ENCODE measurements at regions not wholly inside any gene's neighbourhood (a gene's known extent, or its start where the extent isn't known, plus 50 kb on each side); places are given as distances from the start of the nearest gene placed in this dataset.
"Not testable (repeated sequence)": the region's sequence is repeated elsewhere in the genome, so short reads cannot be mapped to it uniquely, and the experiment has no call there.

- Histone ChIP-seq H3F3A (ENCODE audit: insufficient read depth, low read length, poor library complexity, severe bottlenecking) (no peaks in the 10 kb centered on the region), H3K79me2 (replicated peaks; ENCODE audit: insufficient read depth, low read length) (no peaks in the 10 kb centered on the region), H3K9me2 (ENCODE audit: insufficient read depth, low read length) (no peaks in the 10 kb centered on the region), H2AFZ (ENCODE audit: low read depth, low read length) (no peak overlapping the region), H3K9ac (ENCODE audit: low read length) (no peak overlapping the region), H3K4me3 (ENCODE audit: low read length) (no peak overlapping the region), H3K9me3 (ENCODE audit: low read length) (no peaks in the 10 kb centered on the region), H3K36me3 (ENCODE audit: insufficient read depth, low read length) (no peaks in the 10 kb centered on the region), H3K27ac (ENCODE audit: low read length) (no peak overlapping the region), H4K20me1 (ENCODE audit: insufficient read depth) (peaks cover 3% of the 10 kb centered on the region), H3K27me3 (ENCODE audit: insufficient read depth, low read depth, low read length) (peaks cover 8% of the 10 kb centered on the region), H3K4me2 (ENCODE audit: low read length) (no peak overlapping the region)
- TF ChIP-seq, protein P1, sequence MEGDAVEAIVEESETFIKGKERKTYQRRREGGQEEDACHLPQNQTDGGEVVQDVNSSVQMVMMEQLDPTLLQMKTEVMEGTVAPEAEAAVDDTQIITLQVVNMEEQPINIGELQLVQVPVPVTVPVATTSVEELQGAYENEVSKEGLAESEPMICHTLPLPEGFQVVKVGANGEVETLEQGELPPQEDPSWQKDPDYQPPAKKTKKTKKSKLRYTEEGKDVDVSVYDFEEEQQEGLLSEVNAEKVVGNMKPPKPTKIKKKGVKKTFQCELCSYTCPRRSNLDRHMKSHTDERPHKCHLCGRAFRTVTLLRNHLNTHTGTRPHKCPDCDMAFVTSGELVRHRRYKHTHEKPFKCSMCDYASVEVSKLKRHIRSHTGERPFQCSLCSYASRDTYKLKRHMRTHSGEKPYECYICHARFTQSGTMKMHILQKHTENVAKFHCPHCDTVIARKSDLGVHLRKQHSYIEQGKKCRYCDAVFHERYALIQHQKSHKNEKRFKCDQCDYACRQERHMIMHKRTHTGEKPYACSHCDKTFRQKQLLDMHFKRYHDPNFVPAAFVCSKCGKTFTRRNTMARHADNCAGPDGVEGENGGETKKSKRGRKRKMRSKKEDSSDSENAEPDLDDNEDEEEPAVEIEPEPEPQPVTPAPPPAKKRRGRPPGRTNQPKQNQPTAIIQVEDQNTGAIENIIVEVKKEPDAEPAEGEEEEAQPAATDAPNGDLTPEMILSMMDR (IDR thresholded peaks at IDR 0.05; ENCODE audit: poor library complexity, severe bottlenecking), result no peak
- TF ChIP-seq RAD21 (conservative IDR thresholded peaks at IDR 0.05), result no peak
- no peak for TF ChIP-seq EZH2 (IDR thresholded peaks at IDR 0.05; ENCODE audit: borderline replicate concordance, insufficient read depth, low read length, poor library complexity, severe bottlenecking)
- no peak for TF ChIP-seq SMC3 (conservative IDR thresholded peaks at IDR 0.05; ENCODE audit: poor library complexity)
- no peak for TF ChIP-seq POLR2AphosphoS5 (IDR thresholded peaks at IDR 0.05)
- TF ChIP-seq TAF1 (IDR thresholded peaks at IDR 0.05; ENCODE audit: low read depth), result no peak
- no peak for TF ChIP-seq EP300 (conservative IDR thresholded peaks at IDR 0.05; ENCODE audit: poor library complexity, severe bottlenecking)
- TF ChIP-seq MXI1 (conservative IDR thresholded peaks at IDR 0.05; ENCODE audit: poor library complexity, severe bottlenecking), result no peak
- no peak for TF ChIP-seq REST (IDR thresholded peaks at IDR 0.05; ENCODE audit: borderline replicate concordance)
Measured at GRCh38 chr2:236376566-236377244, 112.5 kb upstream of the ASB18 start.

DNA sequence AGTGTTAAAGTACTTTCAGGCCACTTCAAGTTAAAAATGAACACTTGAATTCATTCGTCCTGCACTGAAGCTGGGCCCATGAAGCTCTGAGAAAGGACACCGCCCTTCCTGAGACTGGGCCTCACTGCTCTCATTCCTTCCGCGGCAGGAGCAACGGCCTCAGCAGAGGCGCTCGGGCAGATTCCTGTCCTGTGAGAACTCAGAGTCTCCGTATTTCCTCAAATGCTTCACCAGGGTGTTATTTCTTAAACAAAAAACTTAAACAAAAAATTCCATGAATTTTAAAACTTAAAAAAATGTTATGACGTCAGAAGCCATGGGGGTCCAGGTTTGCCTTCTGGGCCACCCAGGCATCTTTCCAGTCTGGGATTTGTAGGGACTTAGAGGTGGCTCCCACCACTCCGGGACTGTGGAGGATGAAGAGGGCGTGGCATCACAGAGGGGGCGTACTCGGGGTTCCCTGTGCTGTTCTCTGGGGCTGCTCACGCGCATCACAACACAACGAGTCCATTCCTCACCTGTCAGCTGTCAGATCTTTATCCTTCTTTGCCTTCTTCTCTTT lies 115.9 kb upstream of the ASB18 start:
- no peak overlapping the region for H2AFZ ChIP-seq (ENCODE audit: low read depth, low read length)
- H3K27me3 ChIP-seq (ENCODE audit: insufficient read depth, low read depth, low read length), result peaks cover 8% of the 10 kb centered on the region
- no peaks in the 10 kb centered on the region for H3K9me2 ChIP-seq (ENCODE audit: insufficient read depth, low read length)
- no peak overlapping the region for H3K4me2 ChIP-seq (ENCODE audit: low read length)
- H3K9ac ChIP-seq (ENCODE audit: low read length), result no peak overlapping the region
- peaks cover 3% of the 10 kb centered on the region for H4K20me1 ChIP-seq (ENCODE audit: insufficient read depth)
- no peak overlapping the region for H3K27ac ChIP-seq (ENCODE audit: low read length)
- TF ChIP-seq, protein P1 (IDR thresholded peaks at IDR 0.05; ENCODE audit: poor library complexity, severe bottlenecking), result no peak
- no peak for TF ChIP-seq EZH2 (IDR thresholded peaks at IDR 0.05; ENCODE audit: borderline replicate concordance, insufficient read depth, low read length, poor library complexity, severe bottlenecking)
- TF ChIP-seq EP300 (conservative IDR thresholded peaks at IDR 0.05; ENCODE audit: poor library complexity, severe bottlenecking), result no peak
- TF ChIP-seq POLR2AphosphoS5 (IDR thresholded peaks at IDR 0.05), result no peak
- no peak for TF ChIP-seq MXI1 (conservative IDR thresholded peaks at IDR 0.05; ENCODE audit: poor library complexity, severe bottlenecking)
- no peak for TF ChIP-seq SMC3 (conservative IDR thresholded peaks at IDR 0.05; ENCODE audit: poor library complexity)
- no peak for TF ChIP-seq REST (IDR thresholded peaks at IDR 0.05; ENCODE audit: borderline replicate concordance)
- no peak for TF ChIP-seq TAF1 (IDR thresholded peaks at IDR 0.05; ENCODE audit: low read depth)
- no peak for TF ChIP-seq RAD21 (conservative IDR thresholded peaks at IDR 0.05)
- H3K4me3 ChIP-seq (ENCODE audit: low read length), result no peak overlapping the region
- no peaks in the 10 kb centered on the region for H3F3A ChIP-seq (ENCODE audit: insufficient read depth, low read length, poor library complexity, severe bottlenecking)
- no peaks in the 10 kb centered on the region for H3K36me3 ChIP-seq (ENCODE audit: insufficient read depth, low read length)
- H3K9me3 ChIP-seq (ENCODE audit: low read length), result no peaks in the 10 kb centered on the region
- no peaks in the 10 kb centered on the region for H3K79me2 ChIP-seq (replicated peaks; ENCODE audit: insufficient read depth, low read length)

- H3K4me2 ChIP-seq (ENCODE audit: low read length); H3K27ac ChIP-seq (ENCODE audit: low read length); H2AFZ ChIP-seq (ENCODE audit: low read depth, low read length); H3K9ac ChIP-seq (ENCODE audit: low read length); H3K4me3 ChIP-seq (ENCODE audit: low read length); H3K9me3 ChIP-seq (ENCODE audit: low read length); H3K36me3 ChIP-seq (ENCODE audit: insufficient read depth, low read length); H4K20me1 ChIP-seq (ENCODE audit: insufficient read depth); H3K9me2 ChIP-seq (ENCODE audit: insufficient read depth, low read length); H3F3A ChIP-seq (ENCODE audit: insufficient read depth, low read length, poor library complexity, severe bottlenecking); H3K27me3 ChIP-seq (ENCODE audit: insufficient read depth, low read depth, low read length); H3K79me2 ChIP-seq (replicated peaks; ENCODE audit: insufficient read depth, low read length): not testable (repeated sequence)
Measured at GRCh38 chr2:236381253-236381652, 117.0 kb upstream of the ASB18 start.

Data from neural cell (in vitro differentiated cells).